Muscle layer of duodenum (tissue), 2 donors: ENCODE measurements at regions not wholly inside any gene's neighbourhood (a gene's known extent, or its start where the extent isn't known, plus 50 kb on each side); places are given as distances from the start of the nearest gene placed in this dataset.
"Not testable (repeated sequence)": the region's sequence is repeated elsewhere in the genome, so short reads cannot be mapped to it uniquely, and the experiment has no call there.

Experiments used
- H3K27ac ChIP-seq: one replicate; pipeline ENCODE4 v1.7.0; 2013; ENCODE audit warnings: mild to moderate bottlenecking, low read length
- H3K27me3 ChIP-seq: one replicate; pipeline ENCODE4 v1.7.0; 2013; ENCODE audit warnings: low read depth, mild to moderate bottlenecking, control low read depth, low read length
- H3K36me3 ChIP-seq, 2 donors: one replicate each; pipeline ENCODE4 v1.7.0; 2013; ENCODE audit warnings: low read length in 2 of 2, control low read depth in 1 of 2, mild to moderate bottlenecking in 1 of 2; ENCODE audit not compliant: insufficient read depth in 2 of 2, control insufficient read depth in 1 of 2
- H3K4me1 ChIP-seq, 2 donors: one replicate each; pipeline ENCODE4 v1.7.0; 2013; ENCODE audit warnings: low read length in 2 of 2, mild to moderate bottlenecking in 2 of 2, control low read depth in 1 of 2, moderate library complexity in 1 of 2; ENCODE audit not compliant: insufficient read depth in 2 of 2, control insufficient read depth in 1 of 2
- H3K4me3 ChIP-seq, 2 donors: one replicate each; pipeline ENCODE4 v1.7.0; 2013; ENCODE audit warnings: low read length in 2 of 2, low read depth in 1 of 2, mild to moderate bottlenecking in 1 of 2
- H3K9me3 ChIP-seq, 2 donors: one replicate each; pipeline ENCODE4 v1.7.0; 2013; ENCODE audit warnings: low read length in 2 of 2, control low read depth in 1 of 2, mild to moderate bottlenecking in 1 of 2; ENCODE audit not compliant: control insufficient read depth in 1 of 2
- donor health status: healthy.

GRCh38 chr1:65554086-65554764, 133.8 kb downstream of the LEPR start:
- H3K4me1 ChIP-seq, H3K36me3 ChIP-seq, H3K27ac ChIP-seq, H3K27me3 ChIP-seq, H3K4me3 ChIP-seq, H3K9me3 ChIP-seq: not testable (repeated sequence)

GRCh38 chr1:65554829-65555228, 134.4 kb downstream of the LEPR start:
- H3K4me1 ChIP-seq = no peaks in the 10 kb centered on the region
- no peaks in the 10 kb centered on the region for H3K27me3 ChIP-seq
- no peak overlapping the region for H3K27ac ChIP-seq
- H3K36me3 ChIP-seq = no peaks in the 10 kb centered on the region
- H3K4me3 ChIP-seq = no peak overlapping the region
- H3K9me3 ChIP-seq = peaks cover 0 to 7% of the 10 kb centered on the region in 2 donors

- peaks cover 0 to 7% of the 10 kb centered on the region in 2 donors for H3K9me3 ChIP-seq
- H3K4me3 ChIP-seq = no peak overlapping the region
- no peaks in the 10 kb centered on the region for H3K36me3 ChIP-seq
- no peak overlapping the region for H3K27ac ChIP-seq
- no peaks in the 10 kb centered on the region for H3K27me3 ChIP-seq
- H3K4me1 ChIP-seq = no peaks in the 10 kb centered on the region
Measured at GRCh38 chr1:65558215-65558614, 137.7 kb downstream of the LEPR start.

GRCh38 chr1:65564493-65564892, 144.0 kb downstream of the LEPR start:
- Histone ChIP-seq H3K9me3 (no peaks in the 10 kb centered on the region), H3K4me1 (no peaks in the 10 kb centered on the region), H3K27ac (no peak overlapping the region), H3K4me3 (no peak overlapping the region), H3K36me3 (peaks cover 0 to 4% of the 10 kb centered on the region in 2 donors), H3K27me3 (no peaks in the 10 kb centered on the region)

GRCh38 chr1:65568285-65568684, 147.8 kb downstream of the LEPR start:
- H3K36me3 ChIP-seq = peaks cover 0 to 4% of the 10 kb centered on the region in 2 donors
- no peaks in the 10 kb centered on the region for H3K9me3 ChIP-seq
- H3K27me3 ChIP-seq = no peaks in the 10 kb centered on the region
- no peak overlapping the region for H3K27ac ChIP-seq
- no peaks in the 10 kb centered on the region for H3K4me1 ChIP-seq
- no peak overlapping the region for H3K4me3 ChIP-seq

- no peaks in the 10 kb centered on the region for H3K9me3 ChIP-seq
- H3K36me3 ChIP-seq = peaks cover 0 to 15% of the 10 kb centered on the region in 2 donors
- H3K4me1 ChIP-seq = no peaks in the 10 kb centered on the region
- no peak overlapping the region for H3K27ac ChIP-seq
- H3K27me3 ChIP-seq = no peaks in the 10 kb centered on the region
- H3K4me3 ChIP-seq = no peak overlapping the region
Measured at GRCh38 chr1:65572701-65573421, 152.4 kb downstream of the LEPR start.

- H3K4me1 ChIP-seq = no peaks in the 10 kb centered on the region
- no peaks in the 10 kb centered on the region for H3K9me3 ChIP-seq
- no peak overlapping the region for H3K27ac ChIP-seq
- H3K27me3 ChIP-seq = no peaks in the 10 kb centered on the region
- H3K36me3 ChIP-seq = peaks cover 0 to 18% of the 10 kb centered on the region in 2 donors
- H3K4me3 ChIP-seq = no peak overlapping the region
Measured at GRCh38 chr1:65577278-65577677, 156.8 kb downstream of the LEPR start.

- not testable (repeated sequence) for H3K4me1 ChIP-seq, H3K27me3 ChIP-seq, H3K4me3 ChIP-seq, H3K27ac ChIP-seq, H3K9me3 ChIP-seq
- peaks cover 0 to 22% of the 10 kb centered on the region in 2 donors for H3K36me3 ChIP-seq
Measured at GRCh38 chr1:65577982-65578381, 157.5 kb downstream of the LEPR start.

- no peak overlapping the region for H3K4me3 ChIP-seq
Measured at GRCh38 chr1:65581119-65581518, 160.7 kb downstream of the LEPR start.

GRCh38 chr1:65584399-65584798, 163.9 kb downstream of the LEPR start:
- no peaks in the 10 kb centered on the region for H3K27me3 ChIP-seq
- H3K9me3 ChIP-seq = peaks cover 0 to 3% of the 10 kb centered on the region in 2 donors
- H3K4me3 ChIP-seq = no peak overlapping the region
- H3K36me3 ChIP-seq = peaks cover 0 to 7% of the 10 kb centered on the region in 2 donors
- no peaks in the 10 kb centered on the region for H3K4me1 ChIP-seq
- no peak overlapping the region for H3K27ac ChIP-seq

More at GRCh38 chr1:65581119-65581518, 160.7 kb downstream of the LEPR start:
- no peaks in the 10 kb centered on the region for H3K4me1 ChIP-seq
- no peak overlapping the region for H3K27ac ChIP-seq
- H3K27me3 ChIP-seq = no peaks in the 10 kb centered on the region
- H3K9me3 ChIP-seq = peaks cover 0 to 3% of the 10 kb centered on the region in 2 donors
- H3K36me3 ChIP-seq = peaks cover 0 to 19% of the 10 kb centered on the region in 2 donors

GRCh38 chr1:65590279-65590678, 169.8 kb downstream of the LEPR start:
- no peaks in the 10 kb centered on the region for H3K4me1 ChIP-seq
- H3K9me3 ChIP-seq = peaks cover 0 to 2% of the 10 kb centered on the region in 2 donors
- no peak overlapping the region for H3K4me3 ChIP-seq
- no peaks in the 10 kb centered on the region for H3K36me3 ChIP-seq
- H3K27me3 ChIP-seq = no peaks in the 10 kb centered on the region
- no peak overlapping the region for H3K27ac ChIP-seq
